ENCODE measurements at regions not wholly inside any gene's neighbourhood (a gene's known extent, or its start where the extent isn't known, plus 50 kb on each side); places are given as distances from the start of the nearest gene placed in this dataset.
"Not testable (repeated sequence)": the region's sequence is repeated elsewhere in the genome, so short reads cannot be mapped to it uniquely, and the experiment has no call there.

DNA sequence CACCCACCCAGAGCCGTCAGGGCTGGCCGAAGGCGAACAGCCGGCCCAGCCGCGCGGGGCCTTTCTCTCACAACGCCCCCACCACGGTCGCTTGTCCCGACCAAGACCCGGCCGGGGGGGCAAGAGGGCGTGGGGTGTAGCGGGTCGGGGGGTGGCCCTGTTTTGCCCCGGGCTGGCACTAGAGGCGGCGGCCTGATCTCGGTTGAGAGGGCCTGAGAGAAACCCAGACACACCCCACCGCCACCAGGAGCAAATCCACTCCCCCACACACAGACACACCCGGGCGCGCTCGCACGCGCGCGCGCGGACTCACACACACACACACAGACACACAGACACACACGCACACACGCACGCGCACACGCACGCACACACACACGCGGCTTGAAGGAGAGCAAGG lies 97.8 kb upstream of the RHOU start:
- TF ChIP-seq SIN3A (IDR thresholded peaks at IDR 0.05; ENCODE audit: borderline replicate concordance, insufficient read depth, low read depth, low read length); POLR2AphosphoS5 (IDR thresholded peaks at IDR 0.05; ENCODE audit: low read depth, low read length): not testable (repeated sequence)
- TF ChIP-seq, protein P1, sequence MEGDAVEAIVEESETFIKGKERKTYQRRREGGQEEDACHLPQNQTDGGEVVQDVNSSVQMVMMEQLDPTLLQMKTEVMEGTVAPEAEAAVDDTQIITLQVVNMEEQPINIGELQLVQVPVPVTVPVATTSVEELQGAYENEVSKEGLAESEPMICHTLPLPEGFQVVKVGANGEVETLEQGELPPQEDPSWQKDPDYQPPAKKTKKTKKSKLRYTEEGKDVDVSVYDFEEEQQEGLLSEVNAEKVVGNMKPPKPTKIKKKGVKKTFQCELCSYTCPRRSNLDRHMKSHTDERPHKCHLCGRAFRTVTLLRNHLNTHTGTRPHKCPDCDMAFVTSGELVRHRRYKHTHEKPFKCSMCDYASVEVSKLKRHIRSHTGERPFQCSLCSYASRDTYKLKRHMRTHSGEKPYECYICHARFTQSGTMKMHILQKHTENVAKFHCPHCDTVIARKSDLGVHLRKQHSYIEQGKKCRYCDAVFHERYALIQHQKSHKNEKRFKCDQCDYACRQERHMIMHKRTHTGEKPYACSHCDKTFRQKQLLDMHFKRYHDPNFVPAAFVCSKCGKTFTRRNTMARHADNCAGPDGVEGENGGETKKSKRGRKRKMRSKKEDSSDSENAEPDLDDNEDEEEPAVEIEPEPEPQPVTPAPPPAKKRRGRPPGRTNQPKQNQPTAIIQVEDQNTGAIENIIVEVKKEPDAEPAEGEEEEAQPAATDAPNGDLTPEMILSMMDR (IDR thresholded peaks at IDR 0.05), result not testable (repeated sequence)

Measured in Panc1 (cell line).